ENCODE measurements at regions not wholly inside any gene's neighbourhood (a gene's known extent, or its start where the extent isn't known, plus 50 kb on each side); places are given as distances from the start of the nearest gene placed in this dataset.
A peak's percentile ranks its signal among the peaks of the same experiment; 100 is the strongest.
"Not testable (repeated sequence)": the region's sequence is repeated elsewhere in the genome, so short reads cannot be mapped to it uniquely, and the experiment has no call there.

DNA sequence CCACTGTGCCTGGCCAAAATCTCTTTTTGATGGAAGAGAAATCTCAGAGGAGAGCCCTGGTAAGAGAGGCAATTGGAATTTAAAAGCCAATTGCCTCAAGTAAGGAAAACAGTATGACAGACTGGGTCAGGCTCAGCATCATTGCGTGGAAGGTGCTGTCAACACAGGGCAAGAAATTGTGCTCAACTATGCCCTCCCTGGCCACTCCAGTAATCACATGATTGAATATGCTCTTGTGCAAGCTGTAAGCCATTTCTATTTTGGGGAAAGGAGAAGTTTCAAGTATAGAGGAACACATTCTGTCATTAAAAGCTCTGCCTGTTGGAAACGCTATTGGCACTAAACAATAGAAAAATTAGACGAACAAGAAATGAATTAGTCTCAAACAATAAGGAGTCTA is 1127.7 kb downstream of the REEP3 start:
- no peak for DNase-seq (ENCODE audit: low read depth)
- TF ChIP-seq, protein P1, sequence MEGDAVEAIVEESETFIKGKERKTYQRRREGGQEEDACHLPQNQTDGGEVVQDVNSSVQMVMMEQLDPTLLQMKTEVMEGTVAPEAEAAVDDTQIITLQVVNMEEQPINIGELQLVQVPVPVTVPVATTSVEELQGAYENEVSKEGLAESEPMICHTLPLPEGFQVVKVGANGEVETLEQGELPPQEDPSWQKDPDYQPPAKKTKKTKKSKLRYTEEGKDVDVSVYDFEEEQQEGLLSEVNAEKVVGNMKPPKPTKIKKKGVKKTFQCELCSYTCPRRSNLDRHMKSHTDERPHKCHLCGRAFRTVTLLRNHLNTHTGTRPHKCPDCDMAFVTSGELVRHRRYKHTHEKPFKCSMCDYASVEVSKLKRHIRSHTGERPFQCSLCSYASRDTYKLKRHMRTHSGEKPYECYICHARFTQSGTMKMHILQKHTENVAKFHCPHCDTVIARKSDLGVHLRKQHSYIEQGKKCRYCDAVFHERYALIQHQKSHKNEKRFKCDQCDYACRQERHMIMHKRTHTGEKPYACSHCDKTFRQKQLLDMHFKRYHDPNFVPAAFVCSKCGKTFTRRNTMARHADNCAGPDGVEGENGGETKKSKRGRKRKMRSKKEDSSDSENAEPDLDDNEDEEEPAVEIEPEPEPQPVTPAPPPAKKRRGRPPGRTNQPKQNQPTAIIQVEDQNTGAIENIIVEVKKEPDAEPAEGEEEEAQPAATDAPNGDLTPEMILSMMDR (conservative IDR thresholded peaks at IDR 0.05; ENCODE audit: low read depth, low read length): no peak
- H3K4me3 ChIP-seq (ENCODE audit: low read depth, low read length): no peak overlapping the region

DNA sequence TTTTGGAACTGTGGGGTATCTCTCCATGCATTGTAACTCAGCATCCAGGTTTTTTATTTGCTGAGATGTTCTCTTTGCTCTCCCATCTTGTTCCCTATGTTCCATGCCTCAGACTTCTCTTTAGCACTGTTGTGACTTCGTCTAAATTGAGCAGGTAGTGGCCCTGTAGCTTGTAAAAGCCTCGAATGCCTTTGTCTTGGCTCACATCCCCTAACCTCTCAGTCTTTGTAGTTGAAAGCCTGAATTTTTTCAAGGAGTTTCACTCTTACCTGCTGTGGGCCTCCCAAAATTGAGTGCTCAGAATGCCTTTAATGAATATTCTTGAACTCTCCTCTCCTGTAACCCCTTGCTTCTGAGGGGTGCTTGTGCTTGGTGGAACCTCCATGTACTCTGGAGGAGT is 1137.3 kb downstream of the REEP3 start:
- DNase-seq (ENCODE audit: low read depth): no peak
- no peak overlapping the region for H3K4me3 ChIP-seq (ENCODE audit: low read depth, low read length)
- TF ChIP-seq, protein P1 (conservative IDR thresholded peaks at IDR 0.05; ENCODE audit: low read depth, low read length): no peak

- no peak overlapping the region for H3K4me3 ChIP-seq (ENCODE audit: low read depth, low read length)
- TF ChIP-seq, protein P1 (conservative IDR thresholded peaks at IDR 0.05; ENCODE audit: low read depth, low read length): no peak
- DNase-seq (ENCODE audit: low read depth): no peak
Measured at GRCh38 chr10:64659311-64659710, 1138.1 kb downstream of the REEP3 start.

- H3K4me3 ChIP-seq (ENCODE audit: low read depth, low read length): no peak overlapping the region
- DNase-seq (ENCODE audit: low read depth): peak; percentile 0
- TF ChIP-seq, protein P1 (conservative IDR thresholded peaks at IDR 0.05; ENCODE audit: low read depth, low read length): no peak
Measured at GRCh38 chr10:64682043-64682442, 1160.8 kb downstream of the REEP3 start.

DNA sequence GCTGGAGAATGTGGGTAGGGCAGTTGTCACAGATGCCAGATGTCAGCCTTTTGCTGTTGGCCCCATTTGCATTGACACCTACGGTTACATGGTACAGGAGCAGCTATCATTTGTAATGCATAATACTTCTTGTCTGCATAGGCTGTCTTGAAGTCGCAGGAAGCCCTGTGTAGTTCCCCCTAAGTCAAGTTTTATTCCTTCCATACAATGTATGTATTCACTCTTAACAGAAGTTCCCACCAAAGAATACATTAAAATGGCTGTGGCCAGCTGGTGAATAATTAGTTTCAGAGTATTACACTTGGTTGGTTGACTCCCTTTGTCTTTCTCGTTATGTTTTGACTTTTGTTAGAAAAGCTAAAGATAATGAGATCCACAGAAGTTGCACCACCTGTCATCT is 1169.0 kb downstream of the REEP3 start:
- TF ChIP-seq, protein P1 (conservative IDR thresholded peaks at IDR 0.05; ENCODE audit: low read depth, low read length): no peak
- no peak for DNase-seq (ENCODE audit: low read depth)
- H3K4me3 ChIP-seq (ENCODE audit: low read depth, low read length): no peak overlapping the region

- H3K4me3 ChIP-seq (ENCODE audit: low read depth, low read length): no peak overlapping the region
- no peak for DNase-seq (ENCODE audit: low read depth)
- TF ChIP-seq, protein P1 (conservative IDR thresholded peaks at IDR 0.05; ENCODE audit: low read depth, low read length): no peak
Measured at GRCh38 chr10:64699244-64699643, 1178.0 kb downstream of the REEP3 start.

- DNase-seq (ENCODE audit: low read depth); H3K4me3 ChIP-seq (ENCODE audit: low read depth, low read length): not testable (repeated sequence)
Measured at GRCh38 chr10:64702086-64702485, 1180.9 kb downstream of the REEP3 start.

Measured in choroid plexus epithelial cell (primary cell).